WTC11 (cell line): ENCODE measurements at regions not wholly inside any gene's neighbourhood (a gene's known extent, or its start where the extent isn't known, plus 50 kb on each side); places are given as distances from the start of the nearest gene placed in this dataset.

Experiments used
- CTCF ChIP-seq: fragments of 200-600 bp; IDR thresholded peaks from 2 replicates; pipeline ENCODE4 v1.8.0; 2022; ENCODE audit warnings: antibody characterized with exemption
- FOXP4 ChIP-seq: sonication (generic); formaldehyde crosslinking; IDR thresholded peaks from 2 replicates; pipeline ENCODE4 v1.8.0; 2022; ENCODE audit warnings: mild to moderate bottlenecking, missing genetic modification reagents
- JAZF1 ChIP-seq: fragments of 250-450 bp; sonication (Bioruptor Pico); IDR thresholded peaks from 2 replicates; pipeline ENCODE4 v1.9.0; 2021; ENCODE audit warnings: moderate library complexity, mild to moderate bottlenecking, inconsistent platforms
- SP1 ChIP-seq: sonication (generic); formaldehyde crosslinking; conservative IDR thresholded peaks from 2 replicates; pipeline ENCODE4 v1.8.1; 2022; ENCODE audit warnings: missing genetic modification reagents
- TEAD4 ChIP-seq: sonication (generic); formaldehyde crosslinking; IDR thresholded peaks from 2 replicates; pipeline ENCODE4 v1.8.0; 2022; ENCODE audit warnings: mild to moderate bottlenecking, missing genetic modification reagents
- USF2 ChIP-seq: sonication (generic); formaldehyde crosslinking; IDR thresholded peaks from 2 replicates; pipeline ENCODE4 v1.8.1; 2023; ENCODE audit warnings: mild to moderate bottlenecking, missing genetic modification reagents, moderate library complexity
- ZNF232 ChIP-seq: sonication (generic); formaldehyde crosslinking; IDR thresholded peaks from 2 replicates; pipeline ENCODE4 v1.8.0; 2022; ENCODE audit warnings: mild to moderate bottlenecking, missing genetic modification reagents
- TF ChIP-seq, protein P1 (sequence below): sonication (generic); formaldehyde crosslinking; IDR thresholded peaks from 2 replicates; pipeline ENCODE4 v1.8.1; 2022; ENCODE audit warnings: low read depth, missing genetic modification reagents, borderline replicate concordance
- TF ChIP-seq, protein P2 (sequence below): sonication (generic); formaldehyde crosslinking; IDR thresholded peaks from 2 replicates; pipeline ENCODE4 v1.8.1; 2023; ENCODE audit warnings: mild to moderate bottlenecking, missing genetic modification reagents, moderate library complexity
- TF ChIP-seq, protein P3 (sequence below): sonication (generic); formaldehyde crosslinking; IDR thresholded peaks from 2 replicates; pipeline ENCODE4 v1.8.1; 2022; ENCODE audit warnings: missing genetic modification reagents, borderline replicate concordance
- TF ChIP-seq, protein P4 (sequence below): fragments of 250-450 bp; sonication (Bioruptor Pico); IDR thresholded peaks from 2 replicates; pipeline ENCODE4 v2.1.2; 2022; ENCODE audit warnings: mild to moderate bottlenecking, moderate library complexity
- TF ChIP-seq, protein P5 (sequence below): sonication (generic); formaldehyde crosslinking; IDR thresholded peaks from 2 replicates; pipeline ENCODE4 v1.8.1; 2022; ENCODE audit warnings: mild to moderate bottlenecking, missing genetic modification reagents, moderate library complexity, borderline replicate concordance

- TF ChIP-seq, protein P1, sequence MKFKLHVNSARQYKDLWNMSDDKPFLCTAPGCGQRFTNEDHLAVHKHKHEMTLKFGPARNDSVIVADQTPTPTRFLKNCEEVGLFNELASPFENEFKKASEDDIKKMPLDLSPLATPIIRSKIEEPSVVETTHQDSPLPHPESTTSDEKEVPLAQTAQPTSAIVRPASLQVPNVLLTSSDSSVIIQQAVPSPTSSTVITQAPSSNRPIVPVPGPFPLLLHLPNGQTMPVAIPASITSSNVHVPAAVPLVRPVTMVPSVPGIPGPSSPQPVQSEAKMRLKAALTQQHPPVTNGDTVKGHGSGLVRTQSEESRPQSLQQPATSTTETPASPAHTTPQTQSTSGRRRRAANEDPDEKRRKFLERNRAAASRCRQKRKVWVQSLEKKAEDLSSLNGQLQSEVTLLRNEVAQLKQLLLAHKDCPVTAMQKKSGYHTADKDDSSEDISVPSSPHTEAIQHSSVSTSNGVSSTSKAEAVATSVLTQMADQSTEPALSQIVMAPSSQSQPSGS (CRISPR knock-in tag) = no peak
- TF ChIP-seq CTCF = no peak
- TF ChIP-seq, protein P2, sequence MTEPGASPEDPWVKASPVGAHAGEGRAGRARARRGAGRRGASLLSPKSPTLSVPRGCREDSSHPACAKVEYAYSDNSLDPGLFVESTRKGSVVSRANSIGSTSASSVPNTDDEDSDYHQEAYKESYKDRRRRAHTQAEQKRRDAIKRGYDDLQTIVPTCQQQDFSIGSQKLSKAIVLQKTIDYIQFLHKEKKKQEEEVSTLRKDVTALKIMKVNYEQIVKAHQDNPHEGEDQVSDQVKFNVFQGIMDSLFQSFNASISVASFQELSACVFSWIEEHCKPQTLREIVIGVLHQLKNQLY = no peak
- no peak for TF ChIP-seq SP1
- no peak for TF ChIP-seq ZNF232 (CRISPR knock-in tag)
- TF ChIP-seq FOXP4 (CRISPR knock-in tag) = no peak
- TF ChIP-seq TEAD4 = no peak
- TF ChIP-seq, protein P3, sequence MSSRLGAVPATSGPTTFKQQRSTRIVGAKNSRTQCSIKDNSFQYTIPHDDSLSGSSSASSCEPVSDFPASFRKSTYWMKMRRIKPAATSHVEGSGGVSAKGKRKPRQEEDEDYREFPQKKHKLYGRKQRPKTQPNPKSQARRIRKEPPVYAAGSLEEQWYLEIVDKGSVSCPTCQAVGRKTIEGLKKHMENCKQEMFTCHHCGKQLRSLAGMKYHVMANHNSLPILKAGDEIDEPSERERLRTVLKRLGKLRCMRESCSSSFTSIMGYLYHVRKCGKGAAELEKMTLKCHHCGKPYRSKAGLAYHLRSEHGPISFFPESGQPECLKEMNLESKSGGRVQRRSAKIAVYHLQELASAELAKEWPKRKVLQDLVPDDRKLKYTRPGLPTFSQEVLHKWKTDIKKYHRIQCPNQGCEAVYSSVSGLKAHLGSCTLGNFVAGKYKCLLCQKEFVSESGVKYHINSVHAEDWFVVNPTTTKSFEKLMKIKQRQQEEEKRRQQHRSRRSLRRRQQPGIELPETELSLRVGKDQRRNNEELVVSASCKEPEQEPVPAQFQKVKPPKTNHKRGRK (CRISPR knock-in tag) = no peak
- no peak for TF ChIP-seq USF2 (CRISPR knock-in tag)
- TF ChIP-seq, protein P4, sequence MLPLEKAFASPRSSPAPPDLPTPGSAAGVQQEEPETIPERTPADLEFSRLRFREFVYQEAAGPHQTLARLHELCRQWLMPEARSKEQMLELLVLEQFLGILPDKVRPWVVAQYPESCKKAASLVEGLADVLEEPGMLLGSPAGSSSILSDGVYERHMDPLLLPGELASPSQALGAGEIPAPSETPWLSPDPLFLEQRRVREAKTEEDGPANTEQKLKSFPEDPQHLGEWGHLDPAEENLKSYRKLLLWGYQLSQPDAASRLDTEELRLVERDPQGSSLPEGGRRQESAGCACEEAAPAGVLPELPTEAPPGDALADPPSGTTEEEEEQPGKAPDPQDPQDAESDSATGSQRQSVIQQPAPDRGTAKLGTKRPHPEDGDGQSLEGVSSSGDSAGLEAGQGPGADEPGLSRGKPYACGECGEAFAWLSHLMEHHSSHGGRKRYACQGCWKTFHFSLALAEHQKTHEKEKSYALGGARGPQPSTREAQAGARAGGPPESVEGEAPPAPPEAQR = no peak
- TF ChIP-seq, protein P5, sequence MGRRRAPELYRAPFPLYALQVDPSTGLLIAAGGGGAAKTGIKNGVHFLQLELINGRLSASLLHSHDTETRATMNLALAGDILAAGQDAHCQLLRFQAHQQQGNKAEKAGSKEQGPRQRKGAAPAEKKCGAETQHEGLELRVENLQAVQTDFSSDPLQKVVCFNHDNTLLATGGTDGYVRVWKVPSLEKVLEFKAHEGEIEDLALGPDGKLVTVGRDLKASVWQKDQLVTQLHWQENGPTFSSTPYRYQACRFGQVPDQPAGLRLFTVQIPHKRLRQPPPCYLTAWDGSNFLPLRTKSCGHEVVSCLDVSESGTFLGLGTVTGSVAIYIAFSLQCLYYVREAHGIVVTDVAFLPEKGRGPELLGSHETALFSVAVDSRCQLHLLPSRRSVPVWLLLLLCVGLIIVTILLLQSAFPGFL = no peak
- no peak for TF ChIP-seq JAZF1 (CRISPR knock-in tag)
Measured at GRCh38 chr12:88756153-88756552, 175.9 kb upstream of the KITLG start.
